Neural cell (in vitro differentiated cells): ENCODE measurements at regions not wholly inside any gene's neighbourhood (a gene's known extent, or its start where the extent isn't known, plus 50 kb on each side); places are given as distances from the start of the nearest gene placed in this dataset.

ENCODE experiments used
- H2AFZ ChIP-seq: fragments of 200-600, 300-800 bp; sonication (generic), shearing (Covaris generic); 2 replicates; pipeline ENCODE4 v1.6.0; 2014; ENCODE audit warnings: low read depth, mild to moderate bottlenecking, antibody characterized with exemption, low read length, moderate library complexity
- H3F3A ChIP-seq: fragments of 200-600 bp; shearing (Covaris generic); 2 replicates; pipeline ENCODE4 v1.6.1; 2016; ENCODE audit warnings: mild to moderate bottlenecking, moderate library complexity, mixed read lengths, antibody characterized with exemption, low read length; ENCODE audit not compliant: insufficient read depth, poor library complexity, severe bottlenecking
- H3K27ac ChIP-seq: fragments of 200-600, 300-800 bp; sonication (generic), shearing (Covaris generic); 2 replicates; pipeline ENCODE4 v1.5.1; 2014; ENCODE audit warnings: mild to moderate bottlenecking, low read length, moderate library complexity
- H3K27me3 ChIP-seq: fragments of 300-800, 200-600 bp; sonication (generic), shearing (Covaris generic); 2 replicates; pipeline ENCODE4 v1.6.0; 2014; ENCODE audit warnings: mild to moderate bottlenecking, low read depth, low read length, moderate library complexity; ENCODE audit not compliant: insufficient read depth
- H3K36me3 ChIP-seq: fragments of 300-800, 200-600 bp; sonication (generic), shearing (Covaris generic); 2 replicates; pipeline ENCODE4 v1.5.1; 2014; ENCODE audit warnings: mild to moderate bottlenecking, antibody characterized with exemption, low read length, moderate library complexity; ENCODE audit not compliant: insufficient read depth
- H3K4me2 ChIP-seq: fragments of 300-800, 200-600 bp; sonication (generic), shearing (Covaris generic); 2 replicates; pipeline ENCODE4 v1.6.0; 2014; ENCODE audit warnings: mild to moderate bottlenecking, low read length
- H3K4me3 ChIP-seq: fragments of 300-800, 200-600 bp; sonication (generic), shearing (Covaris generic); 2 replicates; pipeline ENCODE4 v1.5.1; 2014; ENCODE audit warnings: mild to moderate bottlenecking, low read length, moderate library complexity
- H3K79me2 ChIP-seq: fragments of 200-600 bp; shearing (Covaris generic); replicated peaks from 2 replicates; pipeline ENCODE4 v1.6.0; 2014; ENCODE audit warnings: mild to moderate bottlenecking, low read length, moderate library complexity; ENCODE audit not compliant: insufficient read depth
- H3K9ac ChIP-seq: fragments of 300-800, 200-600 bp; sonication (generic), shearing (Covaris generic); 2 replicates; pipeline ENCODE4 v1.6.1; 2016; ENCODE audit warnings: mild to moderate bottlenecking, low read length, mixed read lengths
- H3K9me2 ChIP-seq: fragments of 200-600 bp; shearing (Covaris generic); 2 replicates; pipeline ENCODE4 v1.6.1; 2016; ENCODE audit warnings: mild to moderate bottlenecking, low read length, mixed read lengths; ENCODE audit not compliant: insufficient read depth
- H3K9me3 ChIP-seq: fragments of 200-600, 300-800 bp; sonication (generic), shearing (Covaris generic); 2 replicates; pipeline ENCODE4 v1.6.1; 2016; ENCODE audit warnings: mild to moderate bottlenecking, mixed run types, low read length, moderate library complexity, mixed read lengths
- H4K20me1 ChIP-seq: fragments of 200-600 bp; shearing (Covaris generic); 2 replicates; pipeline ENCODE4 v1.6.1; 2016; ENCODE audit warnings: mild to moderate bottlenecking, mixed run types; ENCODE audit not compliant: insufficient read depth
- CTCF ChIP-seq: fragments of 450-650 bp; IDR thresholded peaks from 2 replicates; pipeline ENCODE4 v1.5.1; 2014; ENCODE audit warnings: antibody characterized with exemption, mild to moderate bottlenecking, moderate library complexity; ENCODE audit not compliant: poor library complexity, severe bottlenecking
- EP300 ChIP-seq: fragments of 450-650 bp; conservative IDR thresholded peaks from 2 replicates; pipeline ENCODE4 v1.6.1; 2014; ENCODE audit warnings: antibody characterized with exemption, mild to moderate bottlenecking, moderate library complexity; ENCODE audit not compliant: poor library complexity, severe bottlenecking
- EZH2 ChIP-seq: fragments of 200-600, 300-800 bp; shearing (Covaris generic), sonication (generic); IDR thresholded peaks from 2 replicates; pipeline ENCODE4 v1.6.1; 2014; ENCODE audit warnings: antibody characterized with exemption, low read length, borderline replicate concordance, mild to moderate bottlenecking; ENCODE audit not compliant: insufficient read depth, poor library complexity, severe bottlenecking
- MXI1 ChIP-seq: fragments of 450-650 bp; conservative IDR thresholded peaks from 2 replicates; pipeline ENCODE4 v1.6.1; 2014; ENCODE audit warnings: antibody characterized with exemption, mild to moderate bottlenecking; ENCODE audit not compliant: poor library complexity, severe bottlenecking
- POLR2AphosphoS5 ChIP-seq: IDR thresholded peaks from 2 replicates; pipeline ENCODE4 v1.6.1; 2012
- RAD21 ChIP-seq: fragments of 450-650 bp; conservative IDR thresholded peaks from 2 replicates; pipeline ENCODE4 v1.6.1; 2014; ENCODE audit warnings: antibody characterized with exemption, mild to moderate bottlenecking, moderate library complexity
- REST ChIP-seq: IDR thresholded peaks from 2 replicates; pipeline ENCODE4 v1.6.1; 2012; ENCODE audit warnings: borderline replicate concordance
- SMC3 ChIP-seq: fragments of 450-650 bp; conservative IDR thresholded peaks from 2 replicates; pipeline ENCODE4 v1.6.1; 2014; ENCODE audit warnings: antibody characterized with exemption, mild to moderate bottlenecking, moderate library complexity; ENCODE audit not compliant: poor library complexity
- TAF1 ChIP-seq: IDR thresholded peaks from 2 replicates; pipeline ENCODE4 v1.6.1; 2012; ENCODE audit warnings: low read depth

GRCh38 chr10:86579883-86580520 lies 58.4 kb upstream of the WAPL start:
- no peaks in the 10 kb centered on the region for H3K79me2 ChIP-seq
- H4K20me1 ChIP-seq = no peaks in the 10 kb centered on the region
- no peak overlapping the region for H3K4me2 ChIP-seq
- no peaks in the 10 kb centered on the region for H3K27me3 ChIP-seq
- H3K9me2 ChIP-seq = no peaks in the 10 kb centered on the region
- H3K9me3 ChIP-seq = no peaks in the 10 kb centered on the region
- H2AFZ ChIP-seq = no peak overlapping the region
- H3F3A ChIP-seq = no peaks in the 10 kb centered on the region
- no peak for TF ChIP-seq SMC3
- no peak for TF ChIP-seq POLR2AphosphoS5
- no peak for TF ChIP-seq TAF1
- TF ChIP-seq MXI1 = no peak
- no peak for TF ChIP-seq REST
- TF ChIP-seq EP300 = no peak
- H3K9ac ChIP-seq = no peak overlapping the region
- no peaks in the 10 kb centered on the region for H3K36me3 ChIP-seq
- H3K27ac ChIP-seq = no peak overlapping the region
- no peak overlapping the region for H3K4me3 ChIP-seq

- no peak overlapping the region for H3K4me2 ChIP-seq
- H3K4me3 ChIP-seq = no peak overlapping the region
- no peak overlapping the region for H3K9ac ChIP-seq
- no peaks in the 10 kb centered on the region for H3K9me2 ChIP-seq
- H3F3A ChIP-seq = no peaks in the 10 kb centered on the region
- TF ChIP-seq REST = no peak
- no peak for TF ChIP-seq POLR2AphosphoS5
- no peak for TF ChIP-seq CTCF
- no peak for TF ChIP-seq RAD21
- TF ChIP-seq EP300 = no peak
- no peak for TF ChIP-seq EZH2
- TF ChIP-seq MXI1 = no peak
- TF ChIP-seq TAF1 = no peak
- TF ChIP-seq SMC3 = no peak
- no peaks in the 10 kb centered on the region for H3K79me2 ChIP-seq
- H3K36me3 ChIP-seq = no peaks in the 10 kb centered on the region
- H3K27ac ChIP-seq = no peak overlapping the region
- no peaks in the 10 kb centered on the region for H3K9me3 ChIP-seq
- H2AFZ ChIP-seq = no peak overlapping the region
- H4K20me1 ChIP-seq = no peaks in the 10 kb centered on the region
- no peaks in the 10 kb centered on the region for H3K27me3 ChIP-seq
Measured at GRCh38 chr10:86580521-86580891, 58.9 kb upstream of the WAPL start.
